Uterus (tissue), 3 donors: ENCODE measurements at regions not wholly inside any gene's neighbourhood (a gene's known extent, or its start where the extent isn't known, plus 50 kb on each side); places are given as distances from the start of the nearest gene placed in this dataset.

Experiments
- DNase-seq, 2 donors: peaks; one replicate each; pipeline ENCODE4 v3.0.0-alpha.2; 2019 to 2020
- H3K27ac ChIP-seq, 2 donors: fragments of 200-600 bp; sonication (generic); 1 replicate in 1 of 2; 2 replicates in 1 of 2; pipeline ENCODE4 v1.5.1; 2016 to 2018
- H3K27me3 ChIP-seq, 2 donors: fragments of 200-600 bp; sonication (generic); one replicate each; pipeline ENCODE4 v1.5.1; 2018 to 2019; ENCODE audit warnings: control low read depth in 1 of 2
- H3K36me3 ChIP-seq, 2 donors: fragments of 200-600 bp; sonication (generic); one replicate each; pipeline ENCODE4 v1.5.1; 2019; ENCODE audit warnings: control low read depth in 1 of 2
- H3K4me1 ChIP-seq, 2 donors: fragments of 200-600 bp; sonication (generic); one replicate each; pipeline ENCODE4 v1.5.1; 2018 to 2019; ENCODE audit warnings: control low read depth in 1 of 2
- H3K4me3 ChIP-seq, 2 donors: fragments of 200-600 bp; sonication (generic); 1 replicate in 1 of 2; 2 replicates in 1 of 2; pipeline ENCODE4 v1.5.1; 2018 to 2019; ENCODE audit warnings: mild to moderate bottlenecking in 1 of 2
- H3K9me3 ChIP-seq, 2 donors: fragments of 200-600 bp; sonication (generic); one replicate each; pipeline ENCODE4 v1.5.1; 2019; ENCODE audit warnings: control low read depth in 1 of 2
- CTCF ChIP-seq, 4 experiments: fragments of 200-600 bp in 2 of 4; fragments of 450-650 bp in 2 of 4; sonication (generic) in 2 of 4; IDR thresholded peaks; one replicate each; pipeline ENCODE4 v1.5.1; 2016 to 2019; ENCODE audit warnings: antibody characterized with exemption in 4 of 4, mild to moderate bottlenecking in 2 of 4, moderate library complexity in 1 of 4
- POLR2A ChIP-seq, 2 donors: fragments of 450-650 bp; IDR thresholded peaks; one replicate each; pipeline ENCODE4 v1.6.1; 2016; ENCODE audit warnings: antibody characterized with exemption in 2 of 2, mild to moderate bottlenecking in 1 of 2, moderate library complexity in 1 of 2
- intact Hi-C: fragments of 100-400 bp; cut with DNase I; formaldehyde crosslinking; loops from one replicate; pipeline ENCODE4 v1.15.1; 2023; ENCODE audit warnings: low total_unique reads
- donor health status: DM: yes; HTN: yes; CAD: no.

- DNase-seq: no peak
- Histone ChIP-seq H3K27me3 (no peaks in the 10 kb centered on the region), H3K4me1 (no peaks in the 10 kb centered on the region), H3K36me3 (no peaks in the 10 kb centered on the region), H3K4me3 (no peak overlapping the region), H3K27ac (no peak overlapping the region), H3K9me3 (no peaks in the 10 kb centered on the region)
- TF ChIP-seq POLR2A (IDR thresholded peaks at IDR 0.05) (no peak), CTCF (IDR thresholded peaks at IDR 0.05) (no peak)
- intact Hi-C loops: no loop called here
Observed at GRCh38 chr3:13766128-13766527, 113.7 kb downstream of the WNT7A start.

GRCh38 chr3:13764161-13764560 is 115.7 kb downstream of the WNT7A start:
- no peaks in the 10 kb centered on the region for H3K4me1 ChIP-seq
- H3K27ac ChIP-seq: no peak overlapping the region
- H3K9me3 ChIP-seq: no peaks in the 10 kb centered on the region
- TF ChIP-seq CTCF (IDR thresholded peaks at IDR 0.05) (no peak), POLR2A (IDR thresholded peaks at IDR 0.05) (no peak)
- H3K36me3 ChIP-seq: no peaks in the 10 kb centered on the region
- H3K27me3 ChIP-seq: no peaks in the 10 kb centered on the region
- intact Hi-C loops: no loop called here
- no peak for DNase-seq
- no peak overlapping the region for H3K4me3 ChIP-seq

GRCh38 chr3:13762906-13763305 is 117.0 kb downstream of the WNT7A start:
- Histone ChIP-seq H3K4me1 (no peaks in the 10 kb centered on the region), H3K36me3 (no peaks in the 10 kb centered on the region), H3K27ac (no peak overlapping the region), H3K27me3 (no peaks in the 10 kb centered on the region), H3K9me3 (no peaks in the 10 kb centered on the region), H3K4me3 (no peak overlapping the region)
- intact Hi-C loops: no loop called here
- no peak for TF ChIP-seq CTCF (IDR thresholded peaks at IDR 0.05)
- no peak for TF ChIP-seq POLR2A (IDR thresholded peaks at IDR 0.05)
- DNase-seq: no peak

GRCh38 chr3:13750731-13751130 is 129.1 kb downstream of the WNT7A start:
- H3K36me3 ChIP-seq: no peaks in the 10 kb centered on the region
- no peaks in the 10 kb centered on the region for H3K27me3 ChIP-seq
- H3K9me3 ChIP-seq: peaks cover 0 to 5% of the 10 kb centered on the region in 2 donors
- H3K4me3 ChIP-seq: no peak overlapping the region
- intact Hi-C loops: no loop called here
- TF ChIP-seq CTCF (IDR thresholded peaks at IDR 0.05) (no peak), POLR2A (IDR thresholded peaks at IDR 0.05) (no peak)
- no peak overlapping the region for H3K27ac ChIP-seq
- no peak for DNase-seq
- no peaks in the 10 kb centered on the region for H3K4me1 ChIP-seq

GRCh38 chr3:13750215-13750614 is 129.7 kb downstream of the WNT7A start:
- no peak for DNase-seq
- TF ChIP-seq POLR2A (IDR thresholded peaks at IDR 0.05) (no peak), CTCF (IDR thresholded peaks at IDR 0.05) (no peak)
- H3K9me3 ChIP-seq: peaks cover 0 to 2% of the 10 kb centered on the region in 2 donors
- H3K27me3 ChIP-seq: no peaks in the 10 kb centered on the region
- H3K27ac ChIP-seq: no peak overlapping the region
- no peaks in the 10 kb centered on the region for H3K36me3 ChIP-seq
- H3K4me3 ChIP-seq: no peak overlapping the region
- H3K4me1 ChIP-seq: no peaks in the 10 kb centered on the region
- intact Hi-C loops: no loop called here
